Mesothelial cell of epicardium (in vitro differentiated cells): ENCODE measurements at regions not wholly inside any gene's neighbourhood (a gene's known extent, or its start where the extent isn't known, plus 50 kb on each side); places are given as distances from the start of the nearest gene placed in this dataset.

Source experiments
- DNase-seq, 2 experiments: peaks; one replicate each; pipeline ENCODE4 v3.0.0; 2021; ENCODE audit warnings: low spot score in 2 of 2; ENCODE audit not compliant: unreplicated experiment in 2 of 2
- H3K27ac Mint-ChIP-seq: 2 replicates; pipeline ENCODE4 v1.8.0; 2021; ENCODE audit warnings: mixed read lengths
- H3K27me3 Mint-ChIP-seq: 2 replicates; pipeline ENCODE4 v1.8.0; 2021; ENCODE audit warnings: low read depth, mixed read lengths
- H3K36me3 Mint-ChIP-seq: 2 replicates; pipeline ENCODE4 v1.8.0; 2021; ENCODE audit warnings: mixed read lengths
- H3K4me1 Mint-ChIP-seq: 2 replicates; pipeline ENCODE4 v1.8.0; 2021; ENCODE audit warnings: mixed read lengths
- H3K4me3 Mint-ChIP-seq: 2 replicates; pipeline ENCODE4 v1.8.0; 2021; ENCODE audit warnings: mild to moderate bottlenecking, moderate library complexity, mixed read lengths
- H3K9me3 Mint-ChIP-seq: 2 replicates; pipeline ENCODE4 v1.8.0; 2021; ENCODE audit warnings: mixed read lengths
- CTCF ChIP-seq: fragments of 200-600 bp; sonication (generic); IDR thresholded peaks from one replicate; pipeline ENCODE4 v1.5.0; 2021; ENCODE audit warnings: antibody characterized with exemption; ENCODE audit not compliant: unreplicated experiment

DNA sequence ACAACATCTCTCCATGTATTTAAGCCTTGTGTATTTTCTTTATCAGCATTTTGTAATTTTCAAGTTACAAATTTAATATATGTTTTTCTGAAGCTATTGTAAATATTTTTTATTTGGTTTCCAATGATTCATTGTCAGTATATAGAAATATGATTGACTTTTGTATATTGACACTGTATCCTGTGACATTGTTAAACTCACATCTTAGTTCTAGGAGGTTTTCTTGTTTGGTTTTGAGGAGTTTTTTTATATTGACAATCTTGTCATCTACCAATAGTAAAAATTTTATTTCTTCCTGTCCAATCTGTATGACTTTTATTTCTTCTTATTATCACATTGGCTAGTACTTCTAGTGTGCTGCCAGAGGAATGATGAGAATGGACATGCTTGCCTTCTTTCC is 393.7 kb downstream of the GPAM start:
- H3K27ac Mint-ChIP-seq = no peak overlapping the region
- no peak overlapping the region for H3K4me3 Mint-ChIP-seq
- peaks cover 15% of the 10 kb centered on the region for H3K27me3 Mint-ChIP-seq
- H3K36me3 Mint-ChIP-seq = no peaks in the 10 kb centered on the region
- DNase-seq = no peak
- H3K9me3 Mint-ChIP-seq = peaks cover 17% of the 10 kb centered on the region
- H3K4me1 Mint-ChIP-seq = no peaks in the 10 kb centered on the region
- no peak for TF ChIP-seq CTCF

- TF ChIP-seq CTCF = no peak
- Mint-ChIP-seq H3K9me3 (peaks cover 14% of the 10 kb centered on the region), H3K36me3 (no peaks in the 10 kb centered on the region), H3K27me3 (peaks cover 4% of the 10 kb centered on the region), H3K4me1 (no peaks in the 10 kb centered on the region), H3K27ac (no peak overlapping the region), H3K4me3 (no peak overlapping the region)
- no peak for DNase-seq
These were observed 381.7 kb downstream of the GPAM start for GRCh38 chr10:111801841-111802240.

GRCh38 chr10:111804781-111805180 is 378.8 kb downstream of the GPAM start:
- H3K4me3 Mint-ChIP-seq = no peak overlapping the region
- H3K36me3 Mint-ChIP-seq = no peaks in the 10 kb centered on the region
- DNase-seq = no peak
- no peak overlapping the region for H3K27ac Mint-ChIP-seq
- peaks cover 5% of the 10 kb centered on the region for H3K9me3 Mint-ChIP-seq
- peaks cover 4% of the 10 kb centered on the region for H3K27me3 Mint-ChIP-seq
- TF ChIP-seq CTCF = no peak
- no peaks in the 10 kb centered on the region for H3K4me1 Mint-ChIP-seq

GRCh38 chr10:111811517-111811916 is 372.0 kb downstream of the GPAM start:
- Mint-ChIP-seq H3K4me1 (peaks cover 4% of the 10 kb centered on the region), H3K27me3 (no peaks in the 10 kb centered on the region), H3K36me3 (no peaks in the 10 kb centered on the region), H3K9me3 (peaks cover 4% of the 10 kb centered on the region), H3K27ac (no peak overlapping the region), H3K4me3 (no peak overlapping the region)
- no peak for DNase-seq
- TF ChIP-seq CTCF = no peak

- no peak for TF ChIP-seq CTCF
- peaks cover 4% of the 10 kb centered on the region for H3K9me3 Mint-ChIP-seq
- no peaks in the 10 kb centered on the region for H3K4me1 Mint-ChIP-seq
- no peaks in the 10 kb centered on the region for H3K27me3 Mint-ChIP-seq
- no peak overlapping the region for H3K27ac Mint-ChIP-seq
- H3K4me3 Mint-ChIP-seq = no peak overlapping the region
- DNase-seq = no peak
- no peaks in the 10 kb centered on the region for H3K36me3 Mint-ChIP-seq
These were observed 363.1 kb downstream of the GPAM start for GRCh38 chr10:111820471-111820870.

GRCh38 chr10:111821871-111822270 is 361.7 kb downstream of the GPAM start:
- peaks cover 3% of the 10 kb centered on the region for H3K27me3 Mint-ChIP-seq
- H3K27ac Mint-ChIP-seq = no peak overlapping the region
- peaks cover 4% of the 10 kb centered on the region for H3K9me3 Mint-ChIP-seq
- no peaks in the 10 kb centered on the region for H3K4me1 Mint-ChIP-seq
- H3K4me3 Mint-ChIP-seq = no peak overlapping the region
- no peak for TF ChIP-seq CTCF
- no peak for DNase-seq
- H3K36me3 Mint-ChIP-seq = no peaks in the 10 kb centered on the region
